RWPE2 (cell line): ENCODE measurements at regions not wholly inside any gene's neighbourhood (a gene's known extent, or its start where the extent isn't known, plus 50 kb on each side); places are given as distances from the start of the nearest gene placed in this dataset.

Experiments
- ATAC-seq: fragments of 200-7000 bp; cut with Tn5 transposase; 3 replicates; pipeline ENCODE4 v1.9.1; 2021; ENCODE audit warnings: low read depth
- DNase-seq: peaks from one replicate; pipeline ENCODE4 v3.0.0-alpha.2; 2020; ENCODE audit warnings: low spot score
- H3K27ac ChIP-seq: fragments of 450-650 bp; 2 replicates; pipeline ENCODE4 v1.5.1; 2017; ENCODE audit warnings: mild to moderate bottlenecking; ENCODE audit not compliant: poor library complexity, severe bottlenecking
- H3K27me3 ChIP-seq: fragments of 250-450 bp; sonication (Bioruptor Pico); 2 replicates; pipeline ENCODE4 v1.5.1; 2021; ENCODE audit warnings: mild to moderate bottlenecking, moderate library complexity; ENCODE audit not compliant: insufficient read depth, poor library complexity, severe bottlenecking
- H3K36me3 ChIP-seq: fragments of 250-450 bp; sonication (Bioruptor Pico); 2 replicates; pipeline ENCODE4 v1.5.1; 2020; ENCODE audit warnings: low read depth, mild to moderate bottlenecking, moderate library complexity
- H3K4me1 ChIP-seq: fragments of 250-450 bp; sonication (Bioruptor Pico); 2 replicates; pipeline ENCODE4 v1.5.1; 2021; ENCODE audit warnings: mild to moderate bottlenecking, moderate library complexity; ENCODE audit not compliant: insufficient read depth, poor library complexity, severe bottlenecking
- H3K4me3 ChIP-seq: fragments of 250-450 bp; sonication (Bioruptor Pico); 2 replicates; pipeline ENCODE4 v1.5.1; 2021; ENCODE audit warnings: mild to moderate bottlenecking, moderate library complexity; ENCODE audit not compliant: severe bottlenecking
- H3K9me3 ChIP-seq: fragments of 250-450 bp; sonication (Bioruptor Pico); 2 replicates; pipeline ENCODE4 v1.5.1; 2021; ENCODE audit warnings: mild to moderate bottlenecking, moderate library complexity; ENCODE audit not compliant: severe bottlenecking
- TF ChIP-seq, protein P1 (sequence below): fragments of 450-650 bp; IDR thresholded peaks from one replicate; pipeline ENCODE4 v1.5.1; 2017; ENCODE audit warnings: mild to moderate bottlenecking, moderate library complexity; ENCODE audit not compliant: poor library complexity, severe bottlenecking

DNA sequence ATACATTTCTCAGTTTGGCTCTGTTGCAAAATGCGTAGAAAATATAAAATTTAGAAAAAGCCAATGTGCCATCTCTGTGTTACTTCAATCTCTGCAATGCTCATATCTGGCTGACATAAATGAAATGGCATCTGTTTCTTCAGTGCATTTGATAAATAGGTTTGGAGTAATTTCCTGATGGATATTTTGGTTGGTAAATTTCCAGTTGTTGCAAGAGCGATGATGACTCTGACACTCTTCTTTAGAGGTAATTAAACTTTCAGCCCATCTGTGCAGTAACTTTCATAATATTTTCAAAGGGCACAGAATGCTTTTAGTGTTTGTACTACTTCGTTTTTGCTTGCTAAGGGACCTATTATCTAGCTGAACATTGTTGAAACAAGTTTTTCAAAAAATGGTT lies 1286.4 kb downstream of the PCDH9 start:
- Histone ChIP-seq H3K4me3 (no peak overlapping the region), H3K4me1 (no peaks in the 10 kb centered on the region), H3K27ac (no peak overlapping the region), H3K36me3 (no peaks in the 10 kb centered on the region), H3K27me3 (no peaks in the 10 kb centered on the region), H3K9me3 (no peaks in the 10 kb centered on the region)
- DNase-seq, result no peak
- ATAC-seq, result no peak
- TF ChIP-seq, protein P1, sequence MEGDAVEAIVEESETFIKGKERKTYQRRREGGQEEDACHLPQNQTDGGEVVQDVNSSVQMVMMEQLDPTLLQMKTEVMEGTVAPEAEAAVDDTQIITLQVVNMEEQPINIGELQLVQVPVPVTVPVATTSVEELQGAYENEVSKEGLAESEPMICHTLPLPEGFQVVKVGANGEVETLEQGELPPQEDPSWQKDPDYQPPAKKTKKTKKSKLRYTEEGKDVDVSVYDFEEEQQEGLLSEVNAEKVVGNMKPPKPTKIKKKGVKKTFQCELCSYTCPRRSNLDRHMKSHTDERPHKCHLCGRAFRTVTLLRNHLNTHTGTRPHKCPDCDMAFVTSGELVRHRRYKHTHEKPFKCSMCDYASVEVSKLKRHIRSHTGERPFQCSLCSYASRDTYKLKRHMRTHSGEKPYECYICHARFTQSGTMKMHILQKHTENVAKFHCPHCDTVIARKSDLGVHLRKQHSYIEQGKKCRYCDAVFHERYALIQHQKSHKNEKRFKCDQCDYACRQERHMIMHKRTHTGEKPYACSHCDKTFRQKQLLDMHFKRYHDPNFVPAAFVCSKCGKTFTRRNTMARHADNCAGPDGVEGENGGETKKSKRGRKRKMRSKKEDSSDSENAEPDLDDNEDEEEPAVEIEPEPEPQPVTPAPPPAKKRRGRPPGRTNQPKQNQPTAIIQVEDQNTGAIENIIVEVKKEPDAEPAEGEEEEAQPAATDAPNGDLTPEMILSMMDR, result no peak

DNA sequence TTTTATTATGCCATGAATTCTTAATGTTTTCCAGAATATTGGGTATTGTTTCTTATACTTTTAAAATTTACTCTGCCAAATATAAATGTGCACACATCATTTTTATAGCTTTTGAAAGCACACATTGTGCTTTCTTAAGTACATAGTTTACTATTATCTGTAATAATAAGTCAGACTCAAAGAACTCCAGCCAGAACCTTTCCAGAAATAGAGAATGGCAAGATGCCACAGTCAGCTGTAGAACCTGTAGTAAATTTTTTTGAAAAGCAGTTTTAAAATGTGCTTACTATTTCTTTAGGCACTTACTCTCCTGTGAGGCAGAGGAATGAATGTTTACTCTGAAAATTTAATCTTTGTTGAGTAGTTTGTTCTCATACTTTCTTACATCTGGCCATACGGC lies 1287.1 kb downstream of the PCDH9 start:
- Histone ChIP-seq H3K36me3 (no peaks in the 10 kb centered on the region), H3K27ac (no peak overlapping the region), H3K27me3 (no peaks in the 10 kb centered on the region), H3K4me1 (no peaks in the 10 kb centered on the region), H3K9me3 (no peaks in the 10 kb centered on the region), H3K4me3 (no peak overlapping the region)
- TF ChIP-seq, protein P1, result no peak
- no peak for ATAC-seq
- DNase-seq, result no peak

DNA sequence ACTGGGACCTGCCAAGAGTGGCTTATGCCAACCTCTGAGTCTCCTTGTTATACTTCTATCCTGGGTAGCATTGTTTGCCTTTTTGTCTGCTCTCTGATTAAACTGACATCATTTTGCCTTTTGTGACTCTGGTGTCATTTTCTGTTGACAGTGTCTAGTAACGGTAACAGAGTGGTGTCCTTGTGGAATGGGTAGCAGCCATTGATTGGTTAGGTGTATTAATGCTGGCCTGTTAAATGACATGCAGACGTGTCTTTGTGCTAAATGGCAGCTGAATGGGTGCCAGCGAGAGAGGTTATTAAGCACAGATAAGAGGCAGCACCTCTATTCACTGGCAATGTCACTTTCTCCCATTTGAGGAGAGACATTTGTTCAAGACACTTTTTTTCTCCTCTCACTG lies 1289.4 kb downstream of the PCDH9 start:
- H3K27me3 ChIP-seq, result no peaks in the 10 kb centered on the region
- no peak for ATAC-seq
- H3K9me3 ChIP-seq, result no peaks in the 10 kb centered on the region
- DNase-seq, result no peak
- no peak overlapping the region for H3K4me3 ChIP-seq
- TF ChIP-seq, protein P1, result no peak
- no peak overlapping the region for H3K27ac ChIP-seq
- H3K4me1 ChIP-seq, result no peaks in the 10 kb centered on the region
- H3K36me3 ChIP-seq, result no peaks in the 10 kb centered on the region

DNA sequence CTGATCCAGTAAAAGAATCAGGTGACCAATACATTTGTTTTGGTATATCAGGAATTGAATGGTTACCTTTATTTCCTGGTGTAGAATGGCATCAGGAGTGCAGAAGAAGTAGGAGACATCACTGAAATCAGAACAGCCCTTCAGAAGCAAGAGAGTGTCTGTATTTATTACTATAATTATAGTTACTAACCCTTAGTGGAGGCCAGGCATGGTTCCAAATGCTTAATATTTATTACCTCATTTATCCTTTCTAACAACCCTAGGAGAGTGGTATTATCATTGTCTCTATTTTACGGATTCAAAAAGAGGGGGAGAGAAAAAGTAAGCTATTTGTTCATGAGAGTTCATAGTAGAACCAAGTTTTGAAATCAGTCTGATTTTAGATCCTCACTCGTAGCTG lies 1292.9 kb downstream of the PCDH9 start:
- Histone ChIP-seq H3K36me3 (no peaks in the 10 kb centered on the region), H3K27me3 (no peaks in the 10 kb centered on the region), H3K9me3 (no peaks in the 10 kb centered on the region), H3K4me3 (no peak overlapping the region), H3K27ac (no peak overlapping the region), H3K4me1 (peaks cover 4% of the 10 kb centered on the region)
- ATAC-seq (no peak), DNase-seq (no peak)
- TF ChIP-seq, protein P1, result no peak

DNA sequence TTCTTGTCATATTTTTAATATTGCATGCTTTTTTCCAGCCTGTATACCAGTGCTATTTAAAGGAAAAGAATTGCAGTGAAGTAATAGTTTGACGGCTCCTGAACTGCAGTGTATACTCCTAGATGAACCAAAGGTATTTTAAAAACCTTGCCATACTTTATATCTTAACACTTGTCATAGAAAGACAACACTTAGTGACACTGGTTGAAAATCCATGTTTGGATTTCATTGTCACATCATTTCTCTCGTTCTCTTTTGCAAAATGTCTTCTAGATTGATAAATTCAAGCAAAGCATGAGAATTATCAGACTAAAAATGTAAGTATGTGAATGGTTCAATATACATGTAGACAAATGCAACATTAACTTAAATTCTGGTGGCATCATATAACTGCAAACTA lies 1293.9 kb downstream of the PCDH9 start:
- no peak for ATAC-seq
- no peak for DNase-seq

More for the DNA sequence above, 1293.9 kb downstream of the PCDH9 start:
- Histone ChIP-seq H3K4me1 (peaks cover 4% of the 10 kb centered on the region), H3K36me3 (no peaks in the 10 kb centered on the region), H3K27me3 (no peaks in the 10 kb centered on the region), H3K4me3 (no peak overlapping the region), H3K27ac (no peak overlapping the region), H3K9me3 (no peaks in the 10 kb centered on the region)
- TF ChIP-seq, protein P1, result no peak
